ENCODE measurements at regions not wholly inside any gene's neighbourhood (a gene's known extent, or its start where the extent isn't known, plus 50 kb on each side); places are given as distances from the start of the nearest gene placed in this dataset.

DNA sequence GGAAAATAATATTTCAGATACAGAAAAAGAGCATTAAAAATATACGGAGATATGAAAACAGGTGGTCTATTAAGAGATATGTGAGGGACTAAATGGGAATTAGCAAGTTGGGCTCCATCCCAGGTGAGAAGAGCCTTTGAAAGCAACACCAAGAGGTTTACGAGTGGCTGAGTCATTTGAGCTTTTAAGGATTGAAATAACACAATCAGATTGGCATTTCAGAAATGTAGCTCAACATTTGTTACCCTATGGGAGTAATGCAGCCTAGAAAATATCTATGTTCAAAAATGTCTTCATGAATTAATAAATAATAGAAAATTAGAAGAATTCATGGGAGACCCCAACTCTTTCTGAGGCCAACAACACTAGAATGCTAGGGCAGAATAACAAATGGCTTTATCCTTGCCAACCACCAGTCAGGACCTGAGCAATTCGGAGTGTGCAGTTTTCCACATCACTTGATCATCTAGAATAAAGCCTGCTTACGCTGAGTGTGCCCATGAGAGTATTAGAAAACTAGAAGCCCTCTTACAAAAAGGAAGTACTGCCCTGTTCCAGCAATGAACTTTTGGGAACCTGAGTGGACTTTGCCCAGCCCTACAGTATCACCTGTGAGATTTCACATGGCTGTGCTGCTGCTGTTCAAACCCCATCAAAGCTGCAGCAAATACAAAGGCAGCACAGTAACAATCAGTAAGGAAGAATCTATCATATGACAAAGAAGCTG lies 538.0 kb upstream of the CAMK1G start:
- no peak for DNase-seq

DNA sequence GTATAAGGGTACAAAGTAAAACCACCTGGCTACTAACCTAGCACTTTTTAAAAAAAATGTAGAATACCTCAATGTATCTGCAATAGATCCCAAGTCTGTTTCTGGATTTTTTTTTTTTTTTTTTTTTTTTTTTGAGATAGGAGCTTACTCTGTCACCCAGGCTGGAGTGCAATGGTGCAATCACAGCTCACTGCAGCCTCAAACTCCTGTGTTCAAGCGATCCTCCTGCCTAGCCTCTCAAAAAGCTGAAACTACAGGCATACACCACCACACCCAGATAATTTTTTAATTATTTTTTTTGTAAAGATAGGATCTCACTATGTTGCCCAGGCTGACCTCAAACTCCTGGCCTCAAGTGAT lies 537.5 kb upstream of the CAMK1G start:
- no peak for DNase-seq

GRCh38 chr1:209046935-209047334 lies 536.6 kb upstream of the CAMK1G start:
- DNase-seq, result no peak

GRCh38 chr1:209048941-209049669 lies 534.4 kb upstream of the CAMK1G start:
- no peak for DNase-seq

GRCh38 chr1:209051570-209051969 lies 531.9 kb upstream of the CAMK1G start:
- no peak for DNase-seq

- no peak for DNase-seq
Observed at GRCh38 chr1:209053587-209053986, 529.9 kb upstream of the CAMK1G start.

GRCh38 chr1:209057083-209057482 lies 526.4 kb upstream of the CAMK1G start:
- DNase-seq, result no peak

DNA sequence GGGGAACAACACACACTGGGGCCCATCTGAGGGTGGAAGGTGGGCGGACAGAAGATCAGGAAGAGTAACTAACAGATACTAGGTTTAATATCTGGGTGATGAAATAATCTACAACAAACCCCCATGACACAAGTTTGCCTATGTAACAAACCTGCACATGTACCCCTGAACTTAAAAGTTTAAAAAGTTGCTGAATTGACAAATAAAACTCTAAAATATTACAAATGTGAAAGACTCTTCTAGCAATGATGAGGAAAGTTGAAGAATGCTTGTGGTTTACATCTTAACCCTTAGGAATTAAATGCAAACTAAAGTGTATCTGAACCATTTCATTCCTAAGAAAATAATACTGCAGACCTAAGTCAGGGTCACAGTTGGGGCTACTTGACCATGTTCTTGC lies 525.6 kb upstream of the CAMK1G start:
- no peak for DNase-seq

DNA sequence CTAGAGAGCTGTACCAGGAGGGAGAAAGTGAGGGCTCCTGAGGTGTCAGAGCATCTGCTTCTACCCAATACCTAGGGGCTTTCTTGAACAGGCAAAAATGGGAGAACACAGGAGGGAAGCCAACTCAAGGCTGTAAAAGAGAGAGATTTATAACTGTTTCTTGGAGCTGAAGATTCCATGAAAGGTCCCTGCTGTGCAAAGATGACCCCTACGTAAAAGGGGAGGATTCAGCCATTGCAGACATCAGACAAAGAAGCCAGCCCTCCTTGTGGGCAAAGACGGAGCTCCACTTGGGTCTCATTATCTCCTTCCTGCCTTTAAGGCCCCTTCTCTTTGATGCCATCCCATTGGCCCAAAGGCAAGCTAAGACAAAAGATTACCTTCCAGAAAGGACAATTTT lies 524.1 kb upstream of the CAMK1G start:
- DNase-seq, result no peak

GRCh38 chr1:209059981-209060380 lies 523.5 kb upstream of the CAMK1G start:
- no peak for DNase-seq

DNA sequence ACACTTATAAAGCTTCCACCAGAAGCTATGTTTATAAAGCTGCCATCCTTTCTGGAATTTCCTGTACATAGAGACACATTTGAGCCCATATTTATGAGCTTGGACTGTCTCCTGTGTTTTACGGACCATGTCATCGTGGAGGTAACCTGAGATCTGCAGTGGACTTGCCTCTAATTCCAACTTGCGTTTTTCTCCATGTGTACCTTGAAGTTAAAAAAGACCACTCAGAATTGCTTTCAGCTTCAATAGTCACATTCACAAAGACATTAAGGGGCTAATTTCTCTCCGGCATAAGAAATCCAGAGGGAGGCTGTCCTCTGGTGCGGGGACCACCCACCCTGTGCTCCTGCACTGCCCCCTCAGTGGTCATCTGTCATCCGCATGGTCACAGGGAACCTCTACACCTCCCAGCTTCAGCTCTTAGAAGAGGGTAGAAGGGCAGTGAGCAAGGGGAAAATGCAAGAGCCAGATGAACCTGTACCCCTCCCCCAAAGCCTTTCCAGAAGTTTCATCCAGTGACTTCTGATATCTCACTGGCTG lies 521.4 kb upstream of the CAMK1G start:
- no peak for DNase-seq

- DNase-seq, result no peak
Observed at GRCh38 chr1:209062863-209063262, 520.7 kb upstream of the CAMK1G start.

- DNase-seq, result no peak
Observed at GRCh38 chr1:209063767-209064659, 519.5 kb upstream of the CAMK1G start.

GRCh38 chr1:209064850-209065706 lies 518.4 kb upstream of the CAMK1G start:
- no peak for DNase-seq

DNA sequence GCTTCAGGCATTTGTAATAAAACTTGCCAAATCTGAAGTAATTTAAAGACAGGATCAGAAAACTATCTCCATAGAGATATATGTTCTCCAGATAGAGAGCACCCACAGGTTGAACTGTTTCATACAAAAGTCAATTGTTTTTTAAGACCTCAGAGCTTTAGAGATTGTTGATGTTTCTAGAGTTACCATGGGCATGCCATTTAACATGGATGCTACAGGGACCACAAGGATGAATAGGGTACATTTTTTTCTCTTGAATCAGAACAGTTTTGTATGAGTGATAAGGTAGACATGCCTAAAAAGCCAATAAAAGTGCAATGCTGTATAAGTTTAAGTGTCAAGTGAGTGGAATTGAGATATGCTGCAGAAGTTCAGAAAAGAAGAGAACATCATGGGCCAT lies 511.0 kb upstream of the CAMK1G start:
- no peak for DNase-seq

- DNase-seq, result no peak
Observed at GRCh38 chr1:209073879-209074278, 509.6 kb upstream of the CAMK1G start.

DNA sequence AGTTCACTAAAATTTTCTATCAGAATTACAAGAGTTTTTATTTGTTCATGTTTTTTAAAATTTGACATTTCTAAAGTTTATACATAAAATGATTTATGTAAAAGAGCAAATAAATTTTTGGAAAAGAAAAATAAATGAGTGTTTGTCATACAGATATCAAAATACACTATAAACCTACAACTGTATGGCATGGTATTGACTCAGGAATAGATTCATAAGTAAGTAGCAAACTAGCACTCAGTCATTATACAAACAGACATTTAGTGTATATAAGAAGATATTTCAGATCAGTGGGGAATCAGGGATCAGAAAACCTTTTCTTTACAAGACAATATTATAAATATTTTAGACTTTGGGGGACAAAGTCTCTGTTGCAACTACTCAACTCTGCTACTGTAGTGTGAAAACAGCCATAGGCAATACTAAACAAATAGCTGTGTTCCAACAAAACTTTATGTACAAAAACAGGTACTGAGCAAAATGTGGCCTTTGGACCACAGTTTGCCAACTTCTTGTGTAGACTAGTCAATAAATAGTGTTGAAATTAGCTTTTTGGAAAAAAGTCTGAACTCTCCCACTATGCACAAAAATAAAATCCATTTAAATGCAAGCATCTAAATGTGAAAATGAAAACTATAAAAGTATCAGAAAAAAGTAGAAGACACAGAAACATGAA lies 508.8 kb upstream of the CAMK1G start:
- no peak for DNase-seq

DNA sequence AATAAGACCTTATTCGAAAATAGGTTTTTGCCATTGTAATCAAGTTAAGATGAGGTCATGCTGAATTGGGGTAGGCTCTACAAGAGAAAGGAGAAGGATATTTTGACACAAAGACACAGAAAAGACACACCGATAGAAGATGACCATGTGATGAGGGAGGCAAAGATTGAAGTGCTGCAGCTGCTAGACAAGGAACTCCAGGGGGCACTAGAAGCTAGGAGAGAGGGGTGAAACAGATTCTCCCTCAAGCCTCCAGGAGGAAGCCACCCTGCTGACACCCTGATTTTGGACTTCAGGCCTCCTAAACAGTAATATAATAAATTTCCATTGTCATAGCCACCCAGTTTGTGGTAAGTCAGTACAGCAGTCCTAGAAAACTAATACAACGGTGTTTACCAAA lies 506.8 kb upstream of the CAMK1G start:
- no peak for DNase-seq

GRCh38 chr1:209080170-209080781 lies 503.2 kb upstream of the CAMK1G start:
- DNase-seq, result no peak

- no peak for DNase-seq
Observed at GRCh38 chr1:209086486-209087192, 496.9 kb upstream of the CAMK1G start.

GRCh38 chr1:209094384-209094783 lies 489.1 kb upstream of the CAMK1G start:
- no peak for DNase-seq
